GM10266 (cell line): ENCODE measurements at regions not wholly inside any gene's neighbourhood (a gene's known extent, or its start where the extent isn't known, plus 50 kb on each side); places are given as distances from the start of the nearest gene placed in this dataset.
A peak's percentile ranks its signal among the peaks of the same experiment; 100 is the strongest.

Experiments used
- DNase-seq: peaks from one replicate; pipeline ENCODE4 v3.0.0; 2012; ENCODE audit errors: extremely low spot score
- CTCF ChIP-seq: IDR thresholded peaks from 2 replicates; pipeline ENCODE4 v1.5.1; 2012; ENCODE audit warnings: mild to moderate bottlenecking, low read depth; ENCODE audit not compliant: control insufficient read depth, insufficient read depth; ENCODE audit errors: missing control alignments

GRCh38 chr7:17184805-17185689 is 113.4 kb upstream of the AHR start:
- TF ChIP-seq CTCF: no peak
- DNase-seq: no peak

GRCh38 chr7:17185690-17186070 is 112.8 kb upstream of the AHR start:
- DNase-seq: peak; percentile 40
- no peak for TF ChIP-seq CTCF

GRCh38 chr7:17186745-17187530 is 111.5 kb upstream of the AHR start:
- no peak for DNase-seq
- no peak for TF ChIP-seq CTCF

GRCh38 chr7:17194656-17195055 is 103.8 kb upstream of the AHR start:
- no peak for DNase-seq
- TF ChIP-seq CTCF: no peak

GRCh38 chr7:17195576-17195975 is 102.9 kb upstream of the AHR start:
- DNase-seq: no peak
- TF ChIP-seq CTCF: no peak

GRCh38 chr7:17205910-17206309 is 92.5 kb upstream of the AHR start:
- no peak for DNase-seq
- TF ChIP-seq CTCF: no peak

GRCh38 chr7:17206349-17206905 is 92.0 kb upstream of the AHR start:
- TF ChIP-seq CTCF: no peak
- DNase-seq: no peak
